HT-29 (cell line): ENCODE measurements at regions not wholly inside any gene's neighbourhood (a gene's known extent, or its start where the extent isn't known, plus 50 kb on each side); places are given as distances from the start of the nearest gene placed in this dataset.
A peak's percentile ranks its signal among the peaks of the same experiment; 100 is the strongest.

Source experiments
- DNase-seq: peaks from one replicate; pipeline ENCODE4 v3.0.0-alpha.2; 2015; ENCODE audit warnings: low spot score

DNA sequence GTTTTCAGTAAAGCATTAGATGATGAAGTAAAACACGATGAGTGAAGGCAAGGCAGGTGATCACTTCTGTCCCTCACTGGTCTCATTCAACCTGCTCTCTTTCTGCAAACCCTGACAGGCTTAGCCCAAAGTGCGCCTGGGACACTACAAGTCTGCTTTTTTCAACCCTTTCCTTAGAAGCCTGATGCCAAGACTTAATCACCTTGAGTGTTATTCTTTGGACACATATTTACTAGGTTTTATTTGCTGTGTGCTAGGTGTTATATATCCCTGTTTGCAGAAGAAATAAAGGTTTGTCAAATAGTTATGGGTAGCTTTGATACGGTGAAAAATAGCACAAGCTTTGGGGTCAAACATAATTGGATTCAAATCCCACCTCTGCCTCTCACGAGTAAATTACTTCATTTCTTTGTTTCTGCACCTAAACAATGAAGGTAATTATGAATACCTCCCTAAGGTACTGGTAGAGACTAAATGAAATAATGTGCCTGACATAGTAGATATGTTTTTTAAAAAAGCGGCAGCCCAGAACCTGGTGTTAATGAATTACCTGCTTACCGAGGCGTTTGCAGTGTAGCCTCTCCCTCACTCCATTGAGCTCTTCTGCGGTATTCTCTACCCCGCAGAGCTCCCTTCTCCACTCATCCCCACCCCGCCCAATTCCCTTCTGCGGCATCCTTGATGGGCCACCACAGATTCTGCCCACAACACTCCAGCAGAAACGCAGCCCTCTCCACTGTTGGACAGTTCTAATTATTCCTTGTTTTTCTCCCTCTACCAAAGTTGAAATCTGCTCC is 269.0 kb upstream of the TPM1 start:
- no peak for DNase-seq

DNA sequence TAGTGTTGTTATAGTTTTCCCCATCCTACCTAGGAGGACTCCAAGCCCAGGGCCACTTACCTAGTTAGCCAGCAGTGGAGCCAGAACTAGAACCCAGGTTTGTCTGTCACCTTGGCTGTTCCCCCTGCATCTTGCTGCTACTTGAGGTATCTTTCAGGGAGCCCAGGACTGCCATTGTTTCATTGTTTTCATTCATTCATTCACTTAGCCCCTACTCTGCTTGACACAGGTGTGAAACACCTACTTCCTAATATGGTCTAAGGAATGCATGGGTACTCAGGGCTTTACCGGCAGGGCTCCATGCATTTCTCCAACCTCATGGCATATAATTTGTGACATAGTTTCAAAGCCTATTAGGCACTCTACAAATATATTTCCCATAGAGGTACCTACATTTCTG is 266.6 kb upstream of the TPM1 start:
- DNase-seq, result no peak

DNA sequence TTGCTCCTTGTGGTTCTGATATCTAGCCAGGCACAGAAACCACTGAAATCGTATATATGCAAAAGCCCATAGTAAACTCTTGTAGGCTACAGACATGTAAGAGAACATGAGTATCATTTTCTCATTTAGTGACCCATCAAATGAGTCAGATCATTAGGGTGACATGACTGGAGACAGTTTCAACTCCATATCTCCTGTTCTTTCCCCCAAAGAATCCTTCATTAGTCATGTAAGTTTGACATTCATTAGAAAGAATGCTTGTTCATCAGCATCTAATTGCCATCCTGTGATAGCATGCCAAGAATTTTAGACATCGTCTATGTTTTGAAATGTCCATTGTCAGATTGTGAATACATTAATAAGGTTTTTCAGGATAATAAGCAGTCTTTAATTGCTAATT is 264.9 kb upstream of the TPM1 start:
- DNase-seq, result no peak

DNA sequence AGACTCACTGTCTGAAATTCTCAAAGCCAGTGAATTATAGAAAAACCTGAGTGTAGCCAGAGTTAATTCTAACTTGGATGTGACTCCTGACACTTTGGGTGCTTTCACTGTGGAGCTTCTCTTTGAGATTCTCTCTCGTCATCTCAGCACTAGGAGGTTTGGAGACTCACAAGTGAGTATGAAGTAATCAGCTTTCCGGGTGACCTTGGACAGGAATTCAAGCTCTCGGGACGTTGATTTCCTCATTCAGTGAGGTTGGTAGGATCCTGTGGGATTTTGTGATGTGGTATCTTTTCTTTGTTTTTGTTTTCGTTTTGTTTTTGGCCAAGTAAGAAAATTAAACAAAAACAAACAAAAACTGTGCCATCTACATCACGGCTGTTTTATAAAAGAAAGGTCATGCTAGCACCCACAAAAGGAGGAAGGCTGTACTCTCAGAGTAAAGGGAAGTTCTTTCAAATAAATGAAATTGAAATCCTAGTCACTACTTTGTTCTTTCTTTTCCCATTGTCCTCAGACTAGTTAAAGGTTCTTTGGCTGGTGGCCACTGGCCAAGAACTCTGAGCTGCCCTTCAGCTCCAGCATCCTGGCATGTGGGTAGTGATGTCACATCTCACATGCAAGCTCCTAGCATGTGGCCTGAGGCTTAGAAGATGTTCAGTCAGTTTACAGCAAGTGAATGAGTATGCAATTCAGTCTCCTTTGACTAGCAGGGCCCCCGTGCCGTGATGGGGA is 263.3 kb upstream of the TPM1 start:
- DNase-seq, result no peak

DNA sequence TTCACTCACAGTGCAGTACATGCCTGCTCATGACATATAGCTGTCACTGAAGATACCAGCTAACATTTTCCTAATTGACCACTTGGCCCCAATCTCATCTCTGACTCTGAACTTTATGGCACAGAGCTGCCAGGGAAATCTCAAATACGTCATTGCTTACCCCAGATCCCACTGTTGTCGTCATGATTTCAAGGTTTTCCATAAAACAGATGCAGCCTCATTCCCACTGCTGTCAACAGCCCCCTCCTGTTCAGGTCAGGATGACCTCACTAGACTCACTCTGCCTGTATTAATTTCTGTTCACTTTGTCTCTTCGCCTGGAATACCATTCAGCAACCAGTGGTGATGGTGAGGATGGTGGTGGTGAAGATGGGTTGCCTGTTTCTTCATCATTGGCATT is 262.6 kb upstream of the TPM1 start:
- no peak for DNase-seq

DNA sequence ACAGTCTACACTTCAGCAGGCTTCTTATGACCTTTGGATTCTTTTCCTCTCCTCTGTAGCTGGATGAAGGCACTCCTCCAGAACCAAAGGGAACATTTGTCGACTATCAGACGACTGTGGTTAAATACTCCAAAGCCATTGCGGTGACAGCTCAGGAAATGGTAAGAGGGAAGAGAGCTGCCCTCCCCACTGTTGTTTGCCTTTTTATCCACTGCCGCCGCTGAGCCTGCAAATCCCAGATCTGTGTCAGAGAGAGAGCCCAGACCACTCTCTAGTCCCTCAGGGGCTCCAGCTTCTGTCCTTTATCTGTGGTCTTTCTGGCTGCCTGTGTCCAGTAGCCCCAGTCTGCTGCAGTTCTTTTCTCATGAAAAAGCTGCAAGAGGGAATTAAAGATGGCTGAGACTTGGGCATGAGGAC is 261.5 kb upstream of the TPM1 start:
- no peak for DNase-seq

DNA sequence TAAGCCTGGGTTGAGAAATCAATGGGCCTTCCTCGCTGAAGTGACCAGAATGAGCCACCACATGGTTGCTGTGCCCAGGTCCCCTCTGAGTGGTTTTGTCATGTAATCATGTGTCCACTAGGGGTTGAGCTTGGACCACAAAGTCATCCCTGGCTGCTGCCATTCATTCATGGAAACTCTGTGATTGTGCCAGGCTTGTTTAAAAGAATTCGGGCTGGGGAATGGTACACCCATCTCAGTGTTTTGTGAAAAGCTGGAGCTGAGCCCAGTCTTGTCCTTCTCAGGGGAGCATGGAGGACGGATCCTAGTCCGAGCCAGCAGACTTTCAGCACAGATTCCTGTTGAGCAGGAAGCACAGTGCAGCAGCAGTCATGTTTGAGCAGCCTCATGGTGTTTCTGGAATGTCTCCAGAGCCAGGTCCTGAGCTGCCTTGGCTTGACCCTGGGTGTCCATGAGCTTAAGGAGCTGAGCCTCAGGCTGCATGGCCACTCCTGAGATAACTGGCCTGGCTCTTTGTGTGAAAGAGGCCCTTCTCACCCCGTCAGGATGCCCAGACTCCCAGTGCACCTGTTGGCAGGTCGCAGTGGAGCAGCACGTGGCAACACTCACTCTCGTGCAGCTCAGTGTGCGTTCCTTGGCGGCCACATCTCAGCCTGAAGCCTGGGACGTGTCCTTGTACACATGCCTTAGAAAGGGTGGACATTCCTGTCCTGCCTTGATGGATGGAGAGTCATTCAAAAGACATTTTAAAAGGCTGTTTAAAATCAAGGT is 260.3 kb upstream of the TPM1 start:
- peak; percentile 93 for DNase-seq

DNA sequence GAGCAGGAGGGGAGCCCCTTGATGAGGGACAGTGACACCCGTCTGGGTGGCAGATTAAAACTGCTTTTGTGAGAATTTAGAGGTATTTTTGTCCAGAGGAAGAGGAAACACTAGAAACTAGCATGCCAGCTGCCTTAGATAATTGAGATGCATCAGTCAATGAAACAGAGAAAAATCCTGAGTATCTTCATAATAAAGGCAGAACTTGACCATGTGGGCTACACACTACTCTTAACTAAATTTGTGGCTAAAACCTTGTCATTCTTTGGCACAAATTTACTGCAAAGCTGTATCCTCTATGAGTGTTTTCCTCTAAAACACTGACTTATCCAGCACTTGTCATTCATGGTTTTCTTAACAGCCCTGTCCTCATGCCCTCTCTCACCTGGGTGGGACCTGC is 259.7 kb upstream of the TPM1 start:
- no peak for DNase-seq

DNA sequence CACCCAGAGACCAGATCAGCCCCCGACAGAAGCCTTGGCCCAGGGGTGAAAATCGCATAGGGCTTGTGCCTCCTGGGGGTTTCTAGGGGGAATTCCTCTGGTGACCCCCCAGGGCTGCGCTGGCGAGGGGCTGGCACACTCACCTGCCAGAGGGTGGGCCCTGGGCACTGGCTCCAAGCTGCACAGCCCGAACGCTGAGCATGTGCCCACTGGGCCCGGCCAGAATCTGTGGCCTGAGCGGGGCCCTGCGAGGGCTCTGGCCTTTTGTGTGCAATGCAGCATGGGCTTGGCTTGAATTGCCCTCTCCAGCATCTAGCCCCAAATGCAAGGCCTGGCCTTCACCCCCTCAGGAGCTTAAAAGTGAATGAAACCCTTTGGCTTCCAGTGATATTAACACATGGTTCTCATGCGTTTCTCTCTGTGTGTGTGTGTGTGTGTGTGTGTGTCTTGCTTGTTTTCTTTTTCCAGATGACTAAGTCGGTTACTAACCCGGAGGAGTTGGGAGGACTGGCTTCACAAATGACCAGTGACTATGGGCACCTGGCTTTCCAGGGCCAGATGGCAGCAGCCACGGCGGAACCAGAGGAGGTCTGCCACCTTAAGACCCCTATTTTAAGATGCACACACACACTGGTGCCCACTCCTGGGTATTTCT is 259.1 kb upstream of the TPM1 start:
- no peak for DNase-seq

DNA sequence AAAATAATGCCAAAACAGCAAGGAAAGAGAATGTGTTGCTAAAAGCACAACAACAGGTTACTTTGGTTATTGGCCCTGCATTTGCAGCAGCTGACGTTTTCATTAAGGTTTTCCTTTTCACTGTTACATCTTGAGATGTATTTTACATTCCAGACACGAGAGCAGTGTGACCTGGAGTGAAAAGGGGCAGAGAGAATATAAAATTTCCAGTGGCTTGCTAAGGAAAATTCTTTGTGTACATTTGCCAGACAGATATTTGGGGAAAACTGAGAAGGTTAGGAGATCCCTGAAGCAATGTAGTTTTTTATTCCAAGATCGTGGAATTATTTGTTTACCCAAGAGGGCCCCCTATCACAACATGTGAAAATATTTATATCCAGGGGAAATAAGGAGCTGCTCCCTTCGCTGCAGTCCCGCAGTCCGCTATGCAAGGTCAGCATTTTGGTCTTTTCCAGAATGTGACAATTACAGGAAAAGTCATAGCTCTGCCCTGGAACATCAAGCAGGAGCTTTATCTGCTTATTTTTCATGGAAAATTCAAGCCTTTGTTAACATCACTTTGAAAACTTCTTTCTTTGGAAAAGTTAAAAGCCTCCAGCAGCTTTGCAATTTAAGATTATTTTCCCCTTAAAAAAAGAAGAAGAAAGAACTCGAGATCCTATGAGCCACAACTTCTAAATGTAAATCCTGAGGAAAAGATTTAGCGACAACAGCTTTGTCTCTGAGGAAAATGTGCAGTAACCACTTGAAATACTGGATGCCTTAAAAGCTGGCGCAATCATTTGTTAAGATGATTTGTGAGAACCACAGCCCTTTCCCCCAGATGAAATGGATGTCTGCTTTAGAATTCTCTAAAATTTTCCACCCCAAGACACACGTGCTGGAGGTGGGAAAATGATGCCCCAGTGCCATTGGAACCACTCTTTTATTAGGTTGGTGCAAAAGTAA is 256.4 kb upstream of the TPM1 start:
- DNase-seq, result no peak

DNA sequence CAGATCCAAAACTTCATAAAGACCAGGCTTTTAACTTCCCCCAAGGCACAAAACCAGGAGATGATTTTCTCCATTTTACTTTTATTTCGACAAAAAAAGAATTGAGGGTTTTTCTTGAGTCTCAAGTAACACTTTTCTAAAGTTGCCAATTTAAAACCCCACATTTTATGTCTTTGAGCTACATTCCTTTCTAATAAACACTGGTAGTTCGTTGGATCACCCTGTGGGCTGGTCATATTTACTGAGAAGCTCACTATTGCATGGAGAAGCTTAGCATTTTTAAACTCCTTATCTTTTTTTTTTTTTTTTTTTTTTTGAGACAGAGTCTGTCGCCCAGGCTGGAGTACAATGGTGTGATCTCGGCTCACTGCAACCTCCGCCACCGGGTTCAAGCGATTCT is 255.1 kb upstream of the TPM1 start:
- no peak for DNase-seq

DNA sequence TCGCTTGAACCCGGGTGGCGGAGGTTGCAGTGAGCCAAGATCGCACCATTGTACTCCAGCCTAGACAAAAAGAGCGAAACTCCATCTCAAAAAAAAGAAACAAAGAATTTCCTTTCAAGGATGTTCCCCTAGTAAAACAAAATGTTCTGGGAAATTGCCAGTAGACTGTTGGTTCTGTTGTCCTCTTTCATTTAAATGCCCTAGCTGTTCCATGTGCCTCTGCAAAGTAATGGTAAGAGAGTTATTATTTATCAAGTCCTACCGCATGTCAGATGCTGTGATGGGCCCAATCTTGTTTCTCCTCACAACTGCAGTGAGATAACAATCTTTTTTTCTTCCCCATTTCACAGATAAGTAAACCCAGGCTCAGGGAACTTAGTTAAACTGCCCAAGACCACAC is 254.3 kb upstream of the TPM1 start:
- no peak for DNase-seq

DNA sequence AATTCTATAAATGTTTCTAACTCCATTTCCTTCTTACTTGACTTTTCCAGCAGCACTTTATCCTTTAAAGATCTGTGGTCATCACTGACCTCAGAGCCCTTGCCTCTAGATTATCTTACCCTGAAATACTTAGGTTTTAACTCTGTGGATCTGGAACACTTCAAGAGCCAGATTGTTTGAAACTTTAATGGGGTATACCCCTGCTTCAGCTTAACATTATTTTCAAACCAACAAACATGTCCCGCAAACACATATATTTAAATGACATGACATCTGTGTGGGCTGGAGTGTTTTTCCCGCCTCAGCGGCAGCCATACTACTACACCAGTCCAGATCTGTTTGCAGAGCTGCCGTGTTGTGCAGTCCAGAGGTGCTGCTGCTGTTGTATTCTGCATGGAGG is 252.0 kb upstream of the TPM1 start:
- no peak for DNase-seq

DNA sequence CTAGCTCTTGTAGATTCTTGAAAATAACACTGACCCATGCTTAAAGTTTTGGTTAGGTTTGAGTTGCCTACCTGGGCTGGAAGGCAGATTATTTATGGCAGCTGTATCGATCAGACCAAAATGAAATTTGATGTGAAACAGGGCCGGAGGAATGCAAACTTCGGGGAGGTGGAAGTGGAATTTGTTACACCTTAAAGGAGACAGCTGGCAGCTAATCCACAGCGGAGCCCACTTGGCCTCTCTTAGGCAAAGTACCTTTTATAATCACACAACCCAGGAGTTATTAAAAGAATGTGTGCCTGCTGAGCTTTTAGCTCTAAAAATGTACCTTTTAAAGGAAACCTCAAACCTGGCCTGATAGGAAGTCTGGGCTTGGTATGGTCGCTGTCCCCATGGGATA is 250.9 kb upstream of the TPM1 start:
- no peak for DNase-seq

DNA sequence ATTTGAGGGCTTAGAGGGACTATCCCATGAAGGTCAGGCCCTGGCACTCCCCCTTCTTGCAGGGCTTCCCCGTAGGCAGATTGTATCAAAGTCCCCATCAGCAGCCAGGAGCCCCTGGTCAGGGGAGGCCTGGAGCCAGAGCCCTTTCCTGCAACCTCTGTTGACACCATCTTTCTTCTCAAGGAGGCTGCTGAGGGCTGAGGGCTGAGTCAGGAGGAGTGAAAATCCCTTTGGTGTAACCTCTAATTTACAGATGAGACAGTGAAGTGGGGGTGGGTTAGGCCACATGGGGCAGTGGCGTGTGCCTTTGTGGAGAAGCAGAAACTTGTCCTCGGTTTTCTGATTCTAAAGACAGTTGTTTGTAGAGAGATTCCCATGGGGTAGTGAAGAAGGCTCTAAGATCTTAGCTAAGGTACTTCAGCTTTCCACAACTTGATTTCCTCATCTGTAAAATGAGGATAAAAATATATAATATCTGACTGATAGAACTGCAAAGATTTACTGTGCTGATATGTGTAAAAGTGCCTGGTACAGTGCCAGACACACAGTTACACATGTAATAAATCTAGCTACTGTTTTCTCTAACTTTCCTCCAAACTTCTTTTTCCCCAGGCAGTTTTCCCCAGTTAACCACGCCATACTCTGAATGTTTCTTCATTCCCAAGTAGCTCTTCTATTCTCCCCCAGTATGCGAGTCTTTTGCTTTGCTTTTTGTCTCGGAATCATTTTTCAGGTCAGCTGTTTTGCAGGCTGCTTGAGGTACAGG is 249.4 kb upstream of the TPM1 start:
- DNase-seq, result no peak

DNA sequence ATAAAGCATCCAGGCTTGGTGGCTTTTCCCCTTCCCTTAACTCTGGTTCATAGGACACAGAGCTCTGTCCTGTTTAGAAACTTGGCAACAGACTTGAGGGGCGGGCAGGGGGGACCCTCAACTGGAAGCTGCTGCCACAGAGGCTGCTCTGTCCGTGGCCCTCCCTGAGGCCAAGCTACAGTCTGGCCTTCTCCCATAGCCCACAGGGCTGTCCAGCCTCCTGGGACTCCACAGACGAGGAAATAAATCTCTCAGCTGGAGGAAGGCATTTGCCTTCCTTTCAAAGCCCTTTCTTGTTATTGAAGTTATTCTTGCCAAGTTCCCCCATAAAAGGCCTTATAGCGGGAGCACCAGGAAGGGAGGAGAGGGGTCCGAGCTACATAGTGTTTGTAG is 248.8 kb upstream of the TPM1 start:
- DNase-seq, result no peak

DNA sequence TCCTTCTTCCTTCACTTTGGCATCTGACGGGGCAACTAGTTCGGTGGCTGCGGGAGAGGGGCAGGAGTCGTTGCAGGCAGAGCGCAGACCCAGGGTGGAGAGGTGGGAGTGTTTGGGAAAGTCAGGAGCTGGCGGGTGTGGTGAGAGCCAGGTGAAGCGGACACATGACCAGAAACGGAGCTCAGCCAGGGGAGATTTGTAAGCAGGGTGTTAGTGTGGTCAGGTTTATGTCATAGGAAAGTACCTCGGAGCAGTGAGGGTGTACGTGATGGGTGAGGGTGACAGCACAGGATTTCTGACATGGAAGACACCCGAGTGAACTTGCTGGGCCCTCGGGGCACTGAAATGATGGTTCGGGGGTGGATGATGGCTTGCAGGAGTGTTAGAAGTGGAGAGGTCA is 247.4 kb upstream of the TPM1 start:
- no peak for DNase-seq

DNA sequence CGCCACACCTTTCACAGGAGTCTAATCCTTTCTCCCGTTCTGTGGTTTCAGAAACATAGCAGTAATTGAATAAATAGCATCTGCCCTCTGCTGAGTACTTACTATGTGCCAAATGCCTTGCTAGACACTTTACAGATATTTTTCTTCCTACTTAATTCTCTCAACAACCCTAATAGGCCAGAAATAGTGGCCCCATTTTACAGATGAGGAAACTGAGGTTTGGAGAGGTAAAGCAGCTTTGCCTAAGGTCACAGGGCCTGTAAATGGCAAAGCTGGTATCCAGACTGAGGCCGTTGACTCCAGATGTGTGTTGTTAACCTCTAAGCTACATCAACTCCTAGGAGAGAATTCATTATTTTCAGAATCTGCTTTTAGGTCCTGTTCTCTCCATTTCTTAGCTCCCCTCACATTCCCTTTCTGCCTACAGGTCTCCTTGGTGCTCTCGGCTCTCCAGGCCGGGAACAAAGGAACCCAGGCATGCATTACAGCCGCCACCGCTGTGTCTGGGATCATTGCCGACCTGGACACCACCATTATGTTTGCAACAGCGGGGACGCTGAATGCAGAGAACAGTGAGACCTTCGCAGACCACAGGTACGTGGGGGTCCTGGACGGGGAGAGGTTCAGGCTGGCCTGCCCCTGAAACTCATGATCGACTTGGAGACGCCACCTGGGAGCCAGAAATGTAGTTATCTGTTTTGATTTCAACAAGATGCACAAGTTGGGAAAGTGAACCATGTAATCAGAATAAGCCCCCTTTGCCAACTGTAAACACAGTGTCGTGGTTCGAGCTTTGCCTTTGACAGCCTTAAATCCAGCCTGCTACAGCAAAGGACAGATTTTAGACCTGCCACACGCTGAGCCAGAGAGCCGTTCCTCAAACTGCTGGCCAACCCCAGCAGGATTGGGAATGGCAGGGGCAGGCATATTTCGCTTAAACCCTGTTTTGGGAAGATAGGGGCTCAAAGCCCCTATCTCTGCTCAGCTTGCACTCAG is 246.5 kb upstream of the TPM1 start:
- no peak for DNase-seq

DNA sequence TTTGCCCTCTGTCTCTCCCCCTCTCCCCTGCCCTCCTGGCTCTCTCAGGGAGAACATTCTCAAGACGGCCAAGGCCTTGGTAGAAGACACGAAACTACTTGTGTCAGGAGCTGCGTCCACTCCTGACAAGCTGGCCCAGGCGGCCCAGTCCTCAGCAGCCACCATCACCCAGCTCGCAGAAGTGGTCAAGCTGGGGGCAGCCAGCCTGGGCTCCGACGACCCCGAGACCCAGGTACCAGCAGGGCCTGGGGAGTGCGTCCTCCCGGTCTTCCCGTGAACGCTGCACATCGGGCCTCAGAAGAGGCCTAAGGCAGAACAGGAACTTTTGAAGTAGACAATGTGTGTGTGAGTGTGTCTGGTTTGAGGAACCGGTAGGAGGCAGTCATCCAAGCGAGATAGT is 245.4 kb upstream of the TPM1 start:
- no peak for DNase-seq
